IMR-90 (cell line): ENCODE measurements at regions not wholly inside any gene's neighbourhood (a gene's known extent, or its start where the extent isn't known, plus 50 kb on each side); places are given as distances from the start of the nearest gene placed in this dataset.

ENCODE experiments used
- ATAC-seq: fragments of 200-7000 bp; cut with Tn5 transposase; 2 replicates; pipeline ENCODE4 v1.9.1; 2020; ENCODE audit warnings: low read depth, mild to moderate bottlenecking, moderate library complexity
- BruUV-seq: library from RNA; stranded (reverse); fragments of 400-500 nt; replicated peaks from 2 replicates; lab custom pipeline; 2021; lab: Mats Ljungman, UMichigan
- CTCF ChIA-PET: fragments of 300-600 bp; formaldehyde crosslinking; extraction: SDS; loops from one replicate; lab custom pipeline; 2021; ENCODE audit warnings: antibody characterized with exemption; lab: Yijun Ruan, JAX
- POLR2A ChIA-PET: fragments of 300-600 bp; sonication (Branson Sonifier 250); formaldehyde crosslinking; loops from one replicate; lab custom pipeline; 2022; ENCODE audit warnings: antibody characterized with exemption; ENCODE audit not compliant: unreplicated experiment; lab: Charles Lee
- DNase-seq: peaks from one replicate; pipeline ENCODE4 v3.0.0; 2013
- H2AFZ ChIP-seq: replicated peaks from 2 replicates; pipeline ENCODE3; 2013; ENCODE audit warnings: low read length, mild to moderate bottlenecking; ENCODE audit not compliant: poor library complexity
- H2AK5ac ChIP-seq: 2 replicates; pipeline ENCODE4 v1.6.1; 2013; ENCODE audit warnings: low read depth, low read length, inconsistent platforms
- H2AK9ac ChIP-seq: replicated peaks from 2 replicates; pipeline ENCODE3; 2013; ENCODE audit warnings: mild to moderate bottlenecking, low read depth, low read length, moderate library complexity; ENCODE audit not compliant: poor library complexity
- H2BK120ac ChIP-seq: 2 replicates; pipeline ENCODE4 v1.6.1; 2013; ENCODE audit warnings: low read depth, low read length, inconsistent platforms
- H2BK15ac ChIP-seq: 3 replicates; pipeline ENCODE4 v1.6.1; 2013; ENCODE audit warnings: low read depth, low read length, inconsistent platforms
- H2BK20ac ChIP-seq: 2 replicates; pipeline ENCODE4 v1.6.1; 2013; ENCODE audit warnings: low read depth, mild to moderate bottlenecking, inconsistent platforms, low read length, moderate library complexity
- H2BK5ac ChIP-seq: 2 replicates; pipeline ENCODE4 v1.6.1; 2013; ENCODE audit warnings: mild to moderate bottlenecking, low read depth, low read length, inconsistent platforms; ENCODE audit not compliant: poor library complexity, severe bottlenecking
- H3K14ac ChIP-seq: replicated peaks from 2 replicates; pipeline ENCODE4 v1.6.1; 2013; ENCODE audit warnings: low read depth, low read length, inconsistent platforms
- H3K18ac ChIP-seq: 2 replicates; pipeline ENCODE4 v1.6.1; 2013; ENCODE audit warnings: low read depth, low read length, control low read depth
- H3K23ac ChIP-seq: 2 replicates; pipeline ENCODE4 v1.6.1; 2013; ENCODE audit warnings: low read depth, low read length, inconsistent platforms
- H3K27ac ChIP-seq: 2 replicates; pipeline ENCODE4 v1.5.1; 2013; ENCODE audit warnings: mild to moderate bottlenecking, control low read depth, low read length; ENCODE audit not compliant: insufficient read depth
- H3K27me3 ChIP-seq: 2 replicates; pipeline ENCODE4 v1.6.1; 2013; ENCODE audit warnings: low read length; ENCODE audit not compliant: control insufficient read depth, insufficient read depth
- H3K36me3 ChIP-seq: 2 replicates; pipeline ENCODE4 v1.6.1; 2013; ENCODE audit warnings: low read length, mixed read lengths; ENCODE audit not compliant: control insufficient read depth, insufficient read depth
- H3K4ac ChIP-seq: 2 replicates; pipeline ENCODE4 v1.6.1; 2013; ENCODE audit warnings: low read depth, low read length, inconsistent platforms
- H3K4me1 ChIP-seq: 2 replicates; pipeline ENCODE4 v1.6.1; 2013; ENCODE audit warnings: low read length, mixed read lengths; ENCODE audit not compliant: control insufficient read depth, insufficient read depth
- H3K4me2 ChIP-seq: 2 replicates; pipeline ENCODE4 v1.6.1; 2013; ENCODE audit warnings: low read depth, mild to moderate bottlenecking, control low read depth, low read length, moderate library complexity
- H3K4me3 ChIP-seq: 2 replicates; pipeline ENCODE4 v1.5.1; 2013; ENCODE audit warnings: low read depth, mild to moderate bottlenecking, control low read depth, low read length, moderate library complexity; ENCODE audit not compliant: insufficient read depth
- H3K56ac ChIP-seq: 2 replicates; pipeline ENCODE4 v1.6.1; 2013; ENCODE audit warnings: low read length, inconsistent platforms; ENCODE audit not compliant: insufficient read depth; ENCODE audit errors: extremely low read depth
- H3K79me1 ChIP-seq, 2 experiments: 2 replicates each; pipeline ENCODE4 v1.6.1; 2013; ENCODE audit warnings: low read length in 2 of 2, inconsistent platforms in 1 of 2, low read depth in 1 of 2
- H3K9ac ChIP-seq: 2 replicates; pipeline ENCODE4 v1.6.1; 2013; ENCODE audit warnings: low read depth, low read length, control low read depth
- H3K9me1 ChIP-seq: 2 replicates; pipeline ENCODE4 v1.6.1; 2013; ENCODE audit warnings: low read length, inconsistent platforms; ENCODE audit not compliant: insufficient read depth
- H3K9me3 ChIP-seq: 2 replicates; pipeline ENCODE4 v1.6.1; 2013; ENCODE audit warnings: low read length; ENCODE audit not compliant: control insufficient read depth, insufficient read depth
- H4K20me1 ChIP-seq: 2 replicates; pipeline ENCODE4 v1.6.1; 2013; ENCODE audit warnings: low read length, inconsistent platforms; ENCODE audit not compliant: insufficient read depth
- H4K5ac ChIP-seq: 2 replicates; pipeline ENCODE4 v1.6.1; 2013; ENCODE audit warnings: mild to moderate bottlenecking, low read depth, low read length, control low read depth
- H4K8ac ChIP-seq, 2 experiments: 2 replicates each; pipeline ENCODE4 v1.6.1; 2013; ENCODE audit warnings: low read depth in 2 of 2, low read length in 2 of 2, control low read depth in 1 of 2, inconsistent platforms in 1 of 2
- H4K91ac ChIP-seq: 2 replicates; pipeline ENCODE4 v1.6.1; 2013; ENCODE audit warnings: low read depth, low read length, inconsistent platforms; ENCODE audit not compliant: insufficient read depth
- BHLHE40 ChIP-seq: fragments of 150-350 bp; IDR thresholded peaks from 2 replicates; pipeline ENCODE4 v1.6.1; 2016; ENCODE audit warnings: mild to moderate bottlenecking, low read depth, low read length
- CHD1 ChIP-seq: IDR thresholded peaks from 2 replicates; pipeline ENCODE4 v1.6.1; 2012; ENCODE audit warnings: low read depth, low read length, improper control_type of control experiment
- FOS ChIP-seq: fragments of 150-350 bp; IDR thresholded peaks from 2 replicates; pipeline ENCODE4 v1.6.1; 2016; ENCODE audit warnings: low read depth, low read length
- MAFK ChIP-seq: IDR thresholded peaks from 2 replicates; pipeline ENCODE4 v1.6.1; 2012; ENCODE audit warnings: low read depth, low read length, improper control_type of control experiment
- MAZ ChIP-seq: IDR thresholded peaks from 2 replicates; pipeline ENCODE4 v1.6.1; 2012; ENCODE audit warnings: low read depth, mild to moderate bottlenecking, low read length, improper control_type of control experiment, moderate library complexity, borderline replicate concordance
- MXI1 ChIP-seq: IDR thresholded peaks from 2 replicates; pipeline ENCODE4 v1.6.1; 2012; ENCODE audit warnings: low read depth, mild to moderate bottlenecking, low read length, moderate library complexity, borderline replicate concordance
- NFE2L2 ChIP-seq: fragments of 150-350 bp; IDR thresholded peaks from 2 replicates; pipeline ENCODE4 v1.6.1; 2016; ENCODE audit warnings: low read depth, mild to moderate bottlenecking, low read length
- POLR2A ChIP-seq: IDR thresholded peaks from 2 replicates; pipeline ENCODE4 v1.6.1; 2012; ENCODE audit warnings: mild to moderate bottlenecking, low read depth, low read length
- RAD21 ChIP-seq: IDR thresholded peaks from 2 replicates; pipeline ENCODE4 v1.6.1; 2012; ENCODE audit warnings: low read length, improper control_type of control experiment
- RCOR1 ChIP-seq: IDR thresholded peaks from 2 replicates; pipeline ENCODE4 v1.6.1; 2012; ENCODE audit warnings: mild to moderate bottlenecking, low read length, improper control_type of control experiment; ENCODE audit not compliant: insufficient replicate concordance
- RFX5 ChIP-seq: IDR thresholded peaks from 2 replicates; pipeline ENCODE4 v1.8.0; 2012; ENCODE audit warnings: low read depth, mild to moderate bottlenecking, low read length, moderate library complexity
- SMC3 ChIP-seq: fragments of 150-350 bp; IDR thresholded peaks from 2 replicates; pipeline ENCODE4 v1.6.1; 2016; ENCODE audit warnings: low read depth, mild to moderate bottlenecking, antibody characterized with exemption, low read length, moderate library complexity
- WGBS, 2 experiments: methylation state at CpG; one replicate each; pipeline versions ENCODE4 v1.1.5 to v1.1.7; 2013; ENCODE audit warnings: missing lambda C conversion rate in 2 of 2; ENCODE audit not compliant: insufficient read length in 1 of 2; ENCODE audit errors: extremely low coverage in 2 of 2; 5-methylcytosine and 5-hydroxymethylcytosine counted together
- dilution Hi-C: fragments of 300-500 bp; cut with HindIII; formaldehyde crosslinking; loops from one replicate; pipeline ENCODE4 v1.14.3; 2018; ENCODE audit warnings: low sequenced_read_pairs; ENCODE audit not compliant: unreplicated experiment
- in situ Hi-C: fragments of 300-500 bp; cut with MboI; formaldehyde crosslinking; loops from 3 replicates; pipeline ENCODE4 v1.14.3; 2019; ENCODE audit warnings: low sequenced_read_pairs, inconsistent platforms, mixed read lengths
- intact Hi-C: fragments of 100-400 bp; cut with micrococcal nuclease; formaldehyde crosslinking; loops from 2 replicates; pipeline ENCODE4 v1.10.0; 2022
- TF ChIP-seq, protein P1 (sequence below): conservative IDR thresholded peaks from 2 replicates; pipeline ENCODE4 v1.5.1; 2012; ENCODE audit warnings: mild to moderate bottlenecking, low read depth, low read length, improper control_type of control experiment
- TF ChIP-seq, protein P2 (sequence below): fragments of 150-350 bp; IDR thresholded peaks from 2 replicates; pipeline ENCODE4 v1.6.1; 2017; ENCODE audit warnings: mild to moderate bottlenecking, antibody characterized with exemption, low read length, low read depth

DNA sequence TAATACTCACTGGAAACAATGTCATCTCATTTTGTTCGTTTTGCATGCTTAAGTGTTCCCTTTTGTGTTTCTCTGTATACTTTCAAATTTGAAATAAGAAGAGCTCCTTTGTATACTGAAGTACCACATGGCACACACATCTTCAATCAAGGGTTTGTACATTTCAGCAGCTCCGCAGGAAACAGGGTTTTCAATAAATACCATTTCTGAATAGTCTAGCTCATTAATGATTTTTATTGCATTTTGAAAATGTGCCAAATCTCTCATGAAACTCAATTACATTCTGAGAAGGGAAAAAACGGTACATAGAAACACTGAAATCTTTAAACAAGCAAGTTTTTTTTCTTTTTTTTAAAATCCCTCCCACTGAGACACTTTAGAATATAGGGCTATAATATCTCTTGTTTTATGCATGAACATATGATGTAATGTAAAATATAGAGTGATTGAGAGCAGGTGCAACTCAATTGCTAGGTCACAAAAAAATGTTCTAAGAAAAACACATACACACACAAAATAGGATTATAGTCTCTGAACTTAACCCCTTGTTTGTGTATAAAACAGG, 914.2 kb upstream of the PCDH7 start:
- H2BK20ac ChIP-seq: no peak overlapping the region
- POLR2A ChIA-PET: no interaction called here
- no peak overlapping the region for H3K23ac ChIP-seq
- H4K5ac ChIP-seq: no peak overlapping the region
- H2AK9ac ChIP-seq: no peak overlapping the region
- no peak overlapping the region for H3K4me3 ChIP-seq
- dilution Hi-C loops (no loop called here), in situ Hi-C loops (no loop called here), intact Hi-C loops (no loop called here)
- H3K18ac ChIP-seq: no peak overlapping the region
- no TSS peak for BruUV-seq
- no peaks in the 10 kb centered on the region for H3K27me3 ChIP-seq
- TF ChIP-seq NFE2L2: no peak
- TF ChIP-seq CHD1: no peak
- TF ChIP-seq MXI1: no peak
- no peak for TF ChIP-seq RAD21
- TF ChIP-seq, protein P1, sequence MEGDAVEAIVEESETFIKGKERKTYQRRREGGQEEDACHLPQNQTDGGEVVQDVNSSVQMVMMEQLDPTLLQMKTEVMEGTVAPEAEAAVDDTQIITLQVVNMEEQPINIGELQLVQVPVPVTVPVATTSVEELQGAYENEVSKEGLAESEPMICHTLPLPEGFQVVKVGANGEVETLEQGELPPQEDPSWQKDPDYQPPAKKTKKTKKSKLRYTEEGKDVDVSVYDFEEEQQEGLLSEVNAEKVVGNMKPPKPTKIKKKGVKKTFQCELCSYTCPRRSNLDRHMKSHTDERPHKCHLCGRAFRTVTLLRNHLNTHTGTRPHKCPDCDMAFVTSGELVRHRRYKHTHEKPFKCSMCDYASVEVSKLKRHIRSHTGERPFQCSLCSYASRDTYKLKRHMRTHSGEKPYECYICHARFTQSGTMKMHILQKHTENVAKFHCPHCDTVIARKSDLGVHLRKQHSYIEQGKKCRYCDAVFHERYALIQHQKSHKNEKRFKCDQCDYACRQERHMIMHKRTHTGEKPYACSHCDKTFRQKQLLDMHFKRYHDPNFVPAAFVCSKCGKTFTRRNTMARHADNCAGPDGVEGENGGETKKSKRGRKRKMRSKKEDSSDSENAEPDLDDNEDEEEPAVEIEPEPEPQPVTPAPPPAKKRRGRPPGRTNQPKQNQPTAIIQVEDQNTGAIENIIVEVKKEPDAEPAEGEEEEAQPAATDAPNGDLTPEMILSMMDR: no peak
- TF ChIP-seq BHLHE40: no peak
- TF ChIP-seq, protein P2, sequence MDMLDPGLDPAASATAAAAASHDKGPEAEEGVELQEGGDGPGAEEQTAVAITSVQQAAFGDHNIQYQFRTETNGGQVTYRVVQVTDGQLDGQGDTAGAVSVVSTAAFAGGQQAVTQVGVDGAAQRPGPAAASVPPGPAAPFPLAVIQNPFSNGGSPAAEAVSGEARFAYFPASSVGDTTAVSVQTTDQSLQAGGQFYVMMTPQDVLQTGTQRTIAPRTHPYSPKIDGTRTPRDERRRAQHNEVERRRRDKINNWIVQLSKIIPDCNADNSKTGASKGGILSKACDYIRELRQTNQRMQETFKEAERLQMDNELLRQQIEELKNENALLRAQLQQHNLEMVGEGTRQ: no peak
- no peak for TF ChIP-seq SMC3
- no peak for TF ChIP-seq MAFK
- no peak for TF ChIP-seq RCOR1
- TF ChIP-seq FOS: no peak
- no peak for TF ChIP-seq MAZ
- TF ChIP-seq POLR2A: no peak
- no peak for TF ChIP-seq RFX5
- no peak overlapping the region for H3K56ac ChIP-seq
- no peaks in the 10 kb centered on the region for H3K79me1 ChIP-seq
- no peak overlapping the region for H3K4me2 ChIP-seq
- no peaks in the 10 kb centered on the region for H3K9me3 ChIP-seq
- no peak overlapping the region for H3K4ac ChIP-seq
- H2AFZ ChIP-seq: no peak overlapping the region
- no peak overlapping the region for H4K8ac ChIP-seq
- no peak overlapping the region for H3K27ac ChIP-seq
- ATAC-seq: no peak
- no peaks in the 10 kb centered on the region for H3K9me1 ChIP-seq
- H4K20me1 ChIP-seq: no peaks in the 10 kb centered on the region
- H3K36me3 ChIP-seq: no peaks in the 10 kb centered on the region
- no peak overlapping the region for H2AK5ac ChIP-seq
- no peaks in the 10 kb centered on the region for H3K4me1 ChIP-seq
- CTCF ChIA-PET: no interaction called here
- no peak overlapping the region for H2BK15ac ChIP-seq
- H3K9ac ChIP-seq: no peak overlapping the region
- no peak overlapping the region for H2BK120ac ChIP-seq
- no peak overlapping the region for H3K14ac ChIP-seq
- H2BK5ac ChIP-seq: no peak overlapping the region
- H4K91ac ChIP-seq: no peak overlapping the region
- WGBS, 2 experiments: no CpG with 5 or more reads among the region's 3 CpGs
- DNase-seq: no peak
